AG04450 (cell line): ENCODE measurements at regions not wholly inside any gene's neighbourhood (a gene's known extent, or its start where the extent isn't known, plus 50 kb on each side); places are given as distances from the start of the nearest gene placed in this dataset.
"Not testable (repeated sequence)": the region's sequence is repeated elsewhere in the genome, so short reads cannot be mapped to it uniquely, and the experiment has no call there.

Experiments
- CTCF ChIA-PET: fragments of 300-600, 350-600 bp; formaldehyde crosslinking; extraction: SDS; loops from one replicate; lab custom pipeline; 2022; ENCODE audit warnings: antibody characterized with exemption, inconsistent platforms; lab: Charles Lee
- POLR2A ChIA-PET: fragments of 350-600 bp; formaldehyde crosslinking; extraction: SDS; loops from one replicate; lab custom pipeline; 2021; ENCODE audit warnings: antibody characterized with exemption, inconsistent platforms; lab: Yijun Ruan, JAX
- DNase-seq: peaks from one replicate; pipeline ENCODE4 v3.0.0-alpha.2; 2011; ENCODE audit warnings: low read depth, low spot score
- H3K27ac ChIP-seq: one replicate; pipeline ENCODE4 v1.5.1; 2012; ENCODE audit warnings: low read depth, low read length, control low read depth
- H3K27me3 ChIP-seq: one replicate; pipeline ENCODE4 v1.6.0; 2012; ENCODE audit warnings: low read length; ENCODE audit not compliant: control insufficient read depth, insufficient read depth
- H3K4me3 ChIP-seq: 2 replicates; pipeline ENCODE4 v1.5.1; 2011; ENCODE audit warnings: mild to moderate bottlenecking, low read depth, low read length, control low read depth
- H3K9me3 ChIP-seq: 2 replicates; pipeline ENCODE4 v1.5.1; 2012; ENCODE audit warnings: low read length; ENCODE audit not compliant: control insufficient read depth, insufficient read depth
- TF ChIP-seq, protein P1 (sequence below): IDR thresholded peaks from 2 replicates; pipeline ENCODE4 v1.5.1; 2011; ENCODE audit warnings: low read depth, low read length, control low read depth, inconsistent platforms

DNA sequence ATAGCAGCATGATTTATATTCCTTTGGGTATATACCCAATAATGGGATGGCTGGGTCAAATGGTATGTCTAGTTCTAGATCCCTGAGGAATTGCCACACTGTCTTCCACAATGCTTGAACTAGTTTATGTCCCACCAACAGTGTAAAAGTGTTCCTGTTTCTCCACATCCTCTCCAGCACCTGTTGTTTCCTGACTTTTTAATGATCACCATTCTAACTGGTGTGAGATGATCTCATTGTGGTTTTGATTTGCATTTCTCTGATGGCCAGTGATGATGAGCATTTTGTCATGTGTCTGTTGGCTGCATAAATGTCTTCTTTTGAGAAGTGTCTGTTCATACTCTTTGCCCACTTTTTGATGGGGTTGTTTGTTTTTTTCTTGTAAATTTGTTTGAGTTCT lies 54.0 kb upstream of the GPR89A start:
- H3K27ac ChIP-seq, H3K27me3 ChIP-seq, POLR2A ChIA-PET, DNase-seq, CTCF ChIA-PET, H3K9me3 ChIP-seq, H3K4me3 ChIP-seq: not testable (repeated sequence)

GRCh38 chr1:145545055-145545454 lies 62.7 kb upstream of the GPR89A start:
- Histone ChIP-seq H3K27ac (no peak overlapping the region), H3K27me3 (no peaks in the 10 kb centered on the region), H3K9me3 (no peaks in the 10 kb centered on the region), H3K4me3 (no peak overlapping the region)
- DNase-seq: no peak
- TF ChIP-seq, protein P1, sequence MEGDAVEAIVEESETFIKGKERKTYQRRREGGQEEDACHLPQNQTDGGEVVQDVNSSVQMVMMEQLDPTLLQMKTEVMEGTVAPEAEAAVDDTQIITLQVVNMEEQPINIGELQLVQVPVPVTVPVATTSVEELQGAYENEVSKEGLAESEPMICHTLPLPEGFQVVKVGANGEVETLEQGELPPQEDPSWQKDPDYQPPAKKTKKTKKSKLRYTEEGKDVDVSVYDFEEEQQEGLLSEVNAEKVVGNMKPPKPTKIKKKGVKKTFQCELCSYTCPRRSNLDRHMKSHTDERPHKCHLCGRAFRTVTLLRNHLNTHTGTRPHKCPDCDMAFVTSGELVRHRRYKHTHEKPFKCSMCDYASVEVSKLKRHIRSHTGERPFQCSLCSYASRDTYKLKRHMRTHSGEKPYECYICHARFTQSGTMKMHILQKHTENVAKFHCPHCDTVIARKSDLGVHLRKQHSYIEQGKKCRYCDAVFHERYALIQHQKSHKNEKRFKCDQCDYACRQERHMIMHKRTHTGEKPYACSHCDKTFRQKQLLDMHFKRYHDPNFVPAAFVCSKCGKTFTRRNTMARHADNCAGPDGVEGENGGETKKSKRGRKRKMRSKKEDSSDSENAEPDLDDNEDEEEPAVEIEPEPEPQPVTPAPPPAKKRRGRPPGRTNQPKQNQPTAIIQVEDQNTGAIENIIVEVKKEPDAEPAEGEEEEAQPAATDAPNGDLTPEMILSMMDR: no peak
- POLR2A ChIA-PET: no interaction called here
- CTCF ChIA-PET: no interaction called here

DNA sequence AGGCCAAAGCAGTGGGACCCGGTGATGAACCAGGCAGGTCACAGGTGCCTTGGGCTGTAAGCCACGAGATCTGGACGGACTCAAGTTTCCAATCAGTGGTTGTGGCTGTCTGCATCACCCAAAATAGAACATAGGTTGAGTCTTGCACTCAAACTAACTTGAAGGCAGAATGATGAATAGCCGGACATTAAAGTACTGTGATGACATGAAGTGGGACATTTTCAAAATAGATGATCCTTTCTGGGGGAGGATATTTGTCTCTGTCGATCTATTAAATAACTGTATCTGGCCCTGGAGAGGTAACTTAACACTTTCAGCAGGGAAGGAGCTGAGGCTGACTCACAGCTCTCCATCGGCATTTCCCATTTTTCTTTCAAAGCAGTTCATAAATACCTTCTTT lies 66.1 kb upstream of the GPR89A start:
- DNase-seq, H3K9me3 ChIP-seq, CTCF ChIA-PET, H3K27me3 ChIP-seq, H3K4me3 ChIP-seq, POLR2A ChIA-PET: not testable (repeated sequence)
- H3K27ac ChIP-seq: peak overlapping the region; percentile 68

DNA sequence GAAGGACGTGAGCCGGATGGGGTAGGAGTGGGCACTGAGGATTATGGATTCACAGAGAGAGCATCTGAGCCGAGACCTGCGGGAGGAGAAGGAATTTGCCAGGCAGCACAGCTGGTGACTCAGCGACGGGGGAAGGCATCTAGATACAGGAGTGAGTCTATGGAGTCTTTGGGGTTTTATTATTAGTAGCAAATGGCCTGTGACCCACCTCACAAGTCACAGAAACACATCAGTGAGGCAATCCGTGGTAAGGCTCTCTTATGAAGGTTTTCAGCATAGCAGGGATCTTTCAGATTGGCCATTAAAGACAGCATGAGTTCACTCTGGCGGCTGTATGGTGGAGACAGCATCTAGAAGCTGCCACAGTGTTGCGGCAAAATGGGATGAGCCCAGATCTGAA lies 66.5 kb upstream of the GPR89A start:
- H3K27me3 ChIP-seq, POLR2A ChIA-PET, H3K4me3 ChIP-seq, DNase-seq, H3K9me3 ChIP-seq, CTCF ChIA-PET: not testable (repeated sequence)
- peak overlapping the region; percentile 68 for H3K27ac ChIP-seq

- H3K27ac ChIP-seq, H3K4me3 ChIP-seq, POLR2A ChIA-PET, CTCF ChIA-PET, H3K9me3 ChIP-seq, H3K27me3 ChIP-seq, DNase-seq: not testable (repeated sequence)
Measured at GRCh38 chr1:145538118-145538882, 69.5 kb upstream of the GPR89A start.

DNA sequence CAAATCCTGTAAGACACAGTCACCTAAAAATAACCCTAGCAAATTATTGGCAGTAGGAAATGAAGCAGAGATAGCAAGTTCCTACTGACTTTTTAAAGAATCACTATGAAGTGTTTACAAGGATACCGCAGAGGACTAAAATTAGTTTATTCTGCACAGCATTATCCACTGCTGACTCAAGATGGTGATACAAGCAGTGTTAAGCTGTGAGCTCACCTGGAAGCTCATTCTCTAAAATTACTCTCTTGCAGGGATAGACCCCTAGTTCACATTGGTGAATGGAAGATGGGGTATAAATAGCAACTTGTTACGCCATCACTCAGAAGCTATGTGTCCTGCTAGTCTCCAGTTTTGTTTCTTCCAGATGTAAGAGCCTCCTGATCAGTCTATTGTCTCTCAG lies 70.8 kb upstream of the GPR89A start:
- H3K27me3 ChIP-seq, H3K9me3 ChIP-seq, CTCF ChIA-PET, H3K4me3 ChIP-seq, POLR2A ChIA-PET, H3K27ac ChIP-seq, DNase-seq: not testable (repeated sequence)

- DNase-seq, H3K27me3 ChIP-seq, POLR2A ChIA-PET, CTCF ChIA-PET, H3K9me3 ChIP-seq, H3K27ac ChIP-seq, H3K4me3 ChIP-seq: not testable (repeated sequence)
Measured at GRCh38 chr1:145535461-145535860, 72.3 kb upstream of the GPR89A start.

DNA sequence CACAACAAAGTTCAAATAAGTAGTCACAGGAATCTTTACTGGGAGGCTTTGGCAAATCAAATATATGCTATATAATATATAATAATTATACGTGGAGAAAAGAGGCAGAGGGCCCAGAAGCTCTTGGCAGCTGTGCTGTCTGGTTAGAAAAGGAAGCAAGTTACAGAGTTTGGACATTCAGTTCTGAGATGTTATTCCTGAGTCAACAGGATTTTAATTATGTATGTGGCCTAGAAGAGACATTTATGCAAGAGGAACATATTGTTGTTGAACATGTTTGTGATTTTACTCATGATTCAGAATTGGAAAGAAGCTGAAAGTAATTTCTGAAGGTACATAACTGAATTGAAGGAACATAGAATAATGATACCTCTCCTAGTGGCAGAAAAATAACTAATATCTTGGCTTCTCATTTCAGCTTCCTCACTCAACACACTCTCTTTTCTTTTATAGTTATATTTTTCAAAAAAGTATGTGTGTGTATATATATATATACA lies 79.7 kb upstream of the GPR89A start:
- H3K27ac ChIP-seq, H3K9me3 ChIP-seq, CTCF ChIA-PET, POLR2A ChIA-PET, H3K4me3 ChIP-seq, DNase-seq, H3K27me3 ChIP-seq: not testable (repeated sequence)

- DNase-seq, CTCF ChIA-PET, H3K27me3 ChIP-seq, H3K4me3 ChIP-seq, H3K9me3 ChIP-seq, H3K27ac ChIP-seq, POLR2A ChIA-PET: not testable (repeated sequence)
Measured at GRCh38 chr1:145520159-145520558, 87.6 kb upstream of the GPR89A start.

GRCh38 chr1:145519302-145519701 lies 88.5 kb upstream of the GPR89A start:
- H3K4me3 ChIP-seq, H3K9me3 ChIP-seq, H3K27me3 ChIP-seq, CTCF ChIA-PET, DNase-seq, POLR2A ChIA-PET, H3K27ac ChIP-seq: not testable (repeated sequence)

GRCh38 chr1:145513017-145513416 lies 87.6 kb upstream of the NBPF20 start:
- DNase-seq, POLR2A ChIA-PET, H3K4me3 ChIP-seq, H3K9me3 ChIP-seq, H3K27ac ChIP-seq, H3K27me3 ChIP-seq, CTCF ChIA-PET: not testable (repeated sequence)
